NCI-H446 (cell line): ENCODE measurements at regions not wholly inside any gene's neighbourhood (a gene's known extent, or its start where the extent isn't known, plus 50 kb on each side); places are given as distances from the start of the nearest gene placed in this dataset.
"Not testable (repeated sequence)": the region's sequence is repeated elsewhere in the genome, so short reads cannot be mapped to it uniquely, and the experiment has no call there.

Experiments
- DNase-seq, 2 experiments: peaks; one replicate each; lab custom pipeline; 2025; lab: John Stamatoyannopoulos, UW

DNA sequence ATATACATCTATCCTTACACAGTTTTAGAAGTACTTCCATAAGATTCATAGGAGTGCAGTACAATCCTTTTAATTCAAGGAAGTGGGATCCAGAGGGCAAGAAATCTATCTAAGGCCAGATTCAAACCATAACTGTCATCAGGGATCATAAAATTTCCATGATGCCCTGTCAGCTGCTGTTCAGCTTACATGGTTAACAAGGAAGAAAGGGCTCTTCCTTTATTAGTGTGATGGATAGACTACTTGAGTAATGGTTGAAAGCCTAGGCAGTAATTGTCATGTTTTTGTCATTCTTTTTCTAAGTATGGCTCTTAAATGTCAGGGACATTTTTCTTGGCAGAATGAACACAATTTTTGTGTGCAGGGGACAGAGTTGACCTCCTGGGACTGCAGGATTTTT lies 159.8 kb upstream of the CXCL13 start:
- no peak for DNase-seq

DNA sequence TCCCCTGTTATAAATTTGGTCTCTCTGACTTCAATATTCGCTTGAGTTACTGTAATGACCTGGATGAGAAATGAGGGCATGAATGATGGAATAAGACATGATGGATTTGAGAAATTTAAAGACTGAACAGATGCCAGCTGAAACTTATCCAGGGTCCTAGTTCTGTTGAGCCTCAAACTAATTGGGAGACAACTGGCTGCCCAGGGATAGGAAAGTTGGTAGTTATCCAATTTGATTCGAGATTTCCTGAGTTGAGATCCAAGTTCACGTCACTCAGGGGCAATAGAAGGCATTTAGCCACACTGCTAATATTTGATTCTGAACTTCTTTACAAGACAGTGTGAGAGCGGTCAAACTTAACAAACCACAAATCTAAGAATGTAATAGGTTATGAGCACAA lies 159.0 kb upstream of the CXCL13 start:
- peak; percentile 26 to 41 for DNase-seq

DNA sequence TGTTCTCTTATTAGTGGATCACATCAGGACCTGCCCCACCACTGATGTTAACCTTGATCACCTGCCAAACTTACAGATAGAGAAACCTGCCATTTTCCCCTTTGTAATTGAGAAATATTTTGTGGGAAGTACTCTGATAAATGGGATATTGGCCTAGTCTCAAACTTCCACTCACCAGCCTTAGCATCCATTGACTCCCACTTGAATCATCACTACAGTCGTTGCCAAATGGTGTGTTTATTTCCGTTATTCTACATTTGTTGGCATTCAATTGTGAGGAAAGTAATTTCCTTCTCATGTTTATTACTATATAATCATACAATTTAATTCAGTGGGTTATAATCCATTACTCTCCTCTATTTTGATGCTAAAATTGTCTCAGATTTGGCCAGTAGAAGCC lies 156.4 kb upstream of the CXCL13 start:
- no peak for DNase-seq

DNA sequence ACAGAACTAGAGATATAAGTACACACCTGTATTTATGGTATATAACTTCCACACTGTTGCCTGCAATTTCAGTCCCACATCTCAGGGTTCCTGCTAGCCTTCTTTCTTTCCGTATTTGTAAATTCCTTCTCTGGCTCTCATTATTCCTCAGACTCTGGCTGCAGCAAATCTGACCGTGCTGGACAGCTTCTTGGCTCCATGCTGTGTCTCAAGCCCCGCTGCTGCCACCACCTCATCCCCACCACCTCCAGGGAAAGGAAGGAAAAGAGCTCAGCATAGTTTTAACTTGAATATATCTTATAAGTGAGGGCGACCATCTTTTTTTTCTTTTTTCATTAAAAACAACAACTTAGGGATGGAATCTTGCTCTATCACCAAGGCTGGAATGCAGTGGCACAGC lies 155.6 kb upstream of the CXCL13 start:
- no peak for DNase-seq

DNA sequence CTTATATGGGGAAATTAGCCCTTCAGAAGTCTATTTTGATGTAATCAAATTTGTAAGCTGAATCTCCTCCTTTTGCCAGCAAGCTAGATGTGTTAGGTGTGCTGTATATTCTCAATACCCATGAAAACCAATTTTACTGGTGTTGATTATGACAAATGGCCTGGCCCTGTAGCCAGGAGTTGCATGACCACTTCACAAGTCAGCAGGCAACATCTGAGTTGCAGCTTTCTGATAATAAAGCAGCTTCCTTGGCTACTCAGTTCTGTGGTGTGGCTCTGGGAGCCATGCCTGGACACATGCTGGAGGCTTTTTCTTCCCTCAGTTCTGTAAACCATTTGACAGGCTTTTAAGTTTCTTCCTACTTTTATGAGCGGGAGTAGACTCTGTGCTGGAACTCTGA lies 154.1 kb upstream of the CXCL13 start:
- no peak for DNase-seq

DNA sequence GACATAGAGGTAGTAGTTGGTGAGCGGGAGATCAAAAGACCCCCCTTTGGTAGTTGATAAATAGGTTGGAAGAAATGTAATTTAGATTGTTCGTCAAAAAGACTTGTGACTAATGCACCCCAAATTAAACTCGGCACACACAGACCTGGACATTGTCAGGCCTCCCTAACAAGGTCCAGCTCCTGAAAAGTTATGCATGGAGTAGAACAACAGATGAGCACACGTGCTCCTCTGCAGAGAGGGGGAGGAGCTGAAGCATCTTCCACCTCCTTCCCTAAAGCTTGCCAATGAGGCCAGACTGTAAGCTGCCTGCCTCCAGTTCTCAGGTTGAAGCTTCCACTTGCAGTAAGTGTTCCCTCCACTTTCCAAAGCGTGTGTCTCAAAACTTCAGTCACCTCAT lies 153.5 kb upstream of the CXCL13 start:
- DNase-seq, result not testable (repeated sequence)

DNA sequence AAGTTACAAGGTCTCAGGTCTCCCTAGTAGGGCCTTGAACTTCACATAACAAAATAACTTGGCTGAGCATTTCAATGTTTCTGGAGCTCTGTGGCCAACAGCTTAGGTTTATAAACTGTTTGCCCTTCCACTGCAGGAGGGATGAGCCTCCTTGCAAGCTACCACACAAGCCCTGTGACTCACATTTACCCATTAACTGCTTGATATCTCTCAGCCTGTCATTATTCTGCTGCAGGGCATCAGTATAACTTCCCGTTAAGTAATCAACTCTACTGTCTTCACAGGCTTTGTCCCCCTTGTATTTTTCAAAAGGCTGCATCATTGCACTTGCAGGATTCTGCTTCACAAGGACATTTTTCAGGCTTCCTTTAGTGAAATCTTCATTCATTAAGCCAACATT lies 151.7 kb upstream of the CXCL13 start:
- DNase-seq, result no peak

DNA sequence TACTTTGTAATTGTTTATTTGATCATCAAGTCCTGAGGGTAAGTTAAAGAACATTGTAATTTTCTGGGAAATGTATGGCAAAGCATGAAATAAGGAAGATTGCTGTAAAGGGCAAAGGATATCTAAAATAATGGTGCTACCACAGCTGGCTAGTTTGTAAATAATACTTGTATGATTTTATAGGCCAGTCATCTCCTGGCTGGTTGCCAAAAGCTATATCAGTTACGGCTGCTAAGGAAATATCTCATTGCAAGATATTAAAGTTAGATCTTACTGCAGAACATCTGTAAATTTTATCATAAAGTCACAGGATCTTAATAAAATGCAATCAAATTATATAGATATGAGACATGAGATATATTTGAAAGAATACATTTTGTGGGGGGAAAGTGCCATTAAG lies 150.8 kb upstream of the CXCL13 start:
- no peak for DNase-seq

DNA sequence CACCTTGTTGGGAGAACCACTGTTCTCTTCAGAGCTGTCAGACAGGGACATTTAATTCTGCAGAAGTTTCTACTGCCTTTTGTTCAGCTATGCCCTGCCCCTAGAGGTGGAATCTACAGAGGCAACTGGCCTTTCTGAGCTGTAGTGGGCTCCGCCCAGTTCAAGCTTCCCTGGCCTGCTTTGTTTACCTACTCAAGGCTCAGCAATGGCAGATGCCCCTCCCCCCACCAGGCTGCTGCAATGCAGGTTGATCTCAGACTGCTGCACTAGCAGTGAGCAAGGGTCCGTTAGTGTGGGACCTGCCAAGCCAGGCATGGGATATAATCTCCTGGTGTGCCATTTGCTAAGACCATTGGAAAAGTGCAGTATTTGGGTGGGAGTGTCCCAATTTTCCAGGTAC lies 141.5 kb upstream of the CXCL13 start:
- not testable (repeated sequence) for DNase-seq

DNA sequence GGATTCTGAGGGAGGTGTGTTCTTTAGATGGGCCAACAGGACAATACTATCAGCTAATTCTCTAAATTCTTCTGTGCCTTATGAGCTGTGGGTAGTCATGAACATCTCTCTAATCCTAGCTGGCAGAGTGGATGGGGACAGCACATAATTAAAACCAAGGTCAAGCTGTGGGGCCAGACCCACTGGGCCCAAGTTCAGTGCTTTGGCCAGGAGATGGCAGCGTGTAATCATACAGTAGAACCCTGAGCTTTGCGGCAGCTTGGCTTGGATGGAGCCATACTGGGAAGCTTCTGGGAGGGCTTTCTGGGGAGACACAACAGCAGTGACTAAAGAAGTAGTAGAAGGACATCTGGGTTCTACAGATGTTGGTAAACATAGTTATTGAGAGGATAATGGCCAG lies 140.3 kb upstream of the CXCL13 start:
- no peak for DNase-seq

DNA sequence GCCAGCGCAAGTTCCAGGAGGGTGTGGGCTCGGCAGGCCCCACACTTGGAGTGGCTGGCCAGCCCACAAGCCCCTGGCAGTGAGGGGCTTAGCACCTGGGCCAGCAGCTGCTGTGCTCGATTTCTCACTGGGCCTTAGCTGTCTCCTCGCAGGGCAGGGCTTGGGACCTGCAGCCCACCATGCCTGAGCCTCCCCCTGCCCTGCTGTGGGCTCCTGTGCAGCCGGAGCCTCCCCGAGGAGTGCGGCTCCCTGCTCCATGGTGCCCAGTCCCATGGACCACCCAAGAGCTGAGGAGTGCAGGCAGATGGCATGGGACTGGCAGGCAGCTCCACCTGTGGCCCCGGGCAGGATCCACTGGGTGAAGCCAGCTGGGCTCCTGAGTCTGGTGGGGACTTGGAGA lies 139.2 kb upstream of the CXCL13 start:
- DNase-seq, result no peak

DNA sequence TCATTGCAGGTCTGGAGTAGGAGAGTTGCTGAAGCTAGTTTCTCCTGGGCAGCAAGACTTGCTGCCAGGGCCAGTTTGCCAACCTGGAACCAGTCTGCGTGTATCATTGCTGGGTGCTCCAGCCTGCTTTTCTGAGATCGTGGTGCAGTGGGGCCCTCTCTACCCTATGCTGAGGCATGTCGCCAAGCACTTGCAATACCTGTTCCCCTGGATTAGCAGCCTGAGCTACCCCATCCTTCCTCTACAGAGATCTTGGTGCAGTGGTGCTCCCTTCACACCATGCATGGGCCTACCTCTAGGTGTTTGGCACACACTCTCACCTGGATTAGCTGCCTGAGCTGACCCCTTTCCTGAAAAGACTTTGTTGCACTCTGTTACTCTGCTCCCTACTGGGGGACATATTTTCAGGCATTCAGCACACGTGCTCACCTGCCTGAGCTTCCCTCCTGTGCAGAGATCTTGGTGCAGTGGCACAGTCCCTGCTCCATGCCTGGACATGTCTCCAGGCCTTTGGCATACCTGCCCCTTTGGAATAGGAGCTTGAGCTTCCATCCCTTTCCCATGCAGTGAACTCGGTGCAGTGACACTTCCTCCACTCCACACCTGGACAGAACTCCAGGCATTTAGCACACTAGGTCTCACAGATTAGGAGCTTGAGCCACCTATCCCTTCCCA lies 133.7 kb upstream of the CXCL13 start:
- DNase-seq, result no peak

DNA sequence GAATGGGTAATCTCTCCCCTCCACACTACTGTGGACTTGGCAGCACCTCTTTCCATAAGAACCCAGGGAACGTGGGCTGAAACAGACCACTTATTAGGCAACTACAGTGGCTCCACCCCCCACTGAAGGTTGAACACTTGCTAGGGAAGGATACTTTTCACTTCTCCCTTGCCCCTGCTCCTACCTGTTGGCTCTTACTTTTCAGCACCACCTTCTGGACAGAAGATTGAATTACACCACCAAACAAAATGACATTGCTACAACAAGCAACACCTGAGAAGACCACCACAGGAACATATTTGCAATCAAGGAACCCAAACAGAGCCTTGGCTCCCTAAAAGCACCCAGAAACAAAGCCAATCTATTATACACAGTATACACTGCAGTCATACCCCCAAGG lies 132.1 kb upstream of the CXCL13 start:
- DNase-seq, result peak in 1 of 2 experiments; percentile 4

DNA sequence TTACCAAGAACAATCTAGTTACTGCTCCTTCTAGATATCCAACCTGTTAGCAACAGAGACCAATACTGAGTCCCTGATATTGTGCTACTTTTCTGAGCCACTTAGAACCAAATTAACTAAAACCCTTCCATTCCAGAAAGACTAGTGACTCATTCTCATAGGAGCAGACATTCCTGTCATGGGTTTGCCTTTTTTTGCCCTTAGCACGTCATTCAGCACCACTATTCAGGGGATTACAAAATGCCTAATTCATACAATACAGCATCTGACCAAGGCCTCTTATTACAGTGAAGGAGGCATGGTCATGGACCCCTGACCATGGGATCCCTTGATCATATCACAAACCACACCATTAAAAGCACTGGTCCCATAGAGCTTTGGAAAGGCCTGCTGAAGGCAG lies 123.8 kb upstream of the CXCL13 start:
- no peak for DNase-seq

DNA sequence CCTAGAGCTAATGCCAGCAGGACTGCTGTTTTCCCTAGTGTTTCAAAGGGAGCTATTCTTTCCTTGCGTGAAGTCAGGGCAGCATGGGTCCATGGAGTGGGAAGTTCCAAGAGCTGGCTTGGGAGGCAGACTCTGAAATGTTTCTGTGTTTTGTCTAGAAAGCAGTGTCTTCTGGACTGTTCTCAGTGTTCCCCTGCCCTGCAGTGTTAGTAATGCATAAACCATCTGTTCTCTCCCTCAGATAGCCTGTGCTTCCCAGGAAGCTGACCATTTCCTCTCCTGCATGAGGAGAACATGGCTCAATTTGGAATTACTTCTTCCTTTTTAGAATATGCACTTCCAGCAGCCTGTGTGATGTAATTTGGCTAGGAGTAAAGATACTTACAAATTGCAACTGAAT lies 116.7 kb upstream of the CXCL13 start:
- no peak for DNase-seq

DNA sequence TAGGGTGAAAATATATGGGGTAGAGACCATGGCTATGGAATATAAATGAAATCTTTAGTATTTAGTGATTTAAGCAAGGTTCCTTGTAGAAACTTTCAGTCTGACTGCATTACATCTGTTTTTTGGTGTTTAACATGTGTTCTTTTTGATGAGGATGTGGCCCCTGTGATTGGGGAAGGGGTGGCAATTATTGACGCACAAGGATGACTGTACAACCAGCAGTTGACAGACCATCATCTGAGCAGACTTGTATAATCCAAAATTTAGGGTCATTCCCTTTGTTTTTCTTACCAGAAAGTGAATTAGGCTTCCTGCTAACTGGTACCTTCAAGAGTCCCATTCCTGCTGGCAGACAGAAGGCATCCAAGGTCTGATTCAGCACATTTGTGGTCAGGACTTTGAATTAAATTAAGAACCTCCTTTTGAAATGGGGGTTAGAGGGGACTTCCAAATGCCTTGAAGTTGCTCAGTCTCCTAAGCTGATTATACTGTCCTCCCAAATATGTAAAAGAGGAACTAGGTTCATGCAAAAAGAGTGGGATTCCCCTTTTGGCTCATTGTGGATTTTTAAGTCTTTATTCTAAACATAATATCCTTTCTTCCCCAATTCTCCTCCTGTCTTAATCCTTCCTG lies 112.4 kb upstream of the CXCL13 start:
- DNase-seq, result no peak

DNA sequence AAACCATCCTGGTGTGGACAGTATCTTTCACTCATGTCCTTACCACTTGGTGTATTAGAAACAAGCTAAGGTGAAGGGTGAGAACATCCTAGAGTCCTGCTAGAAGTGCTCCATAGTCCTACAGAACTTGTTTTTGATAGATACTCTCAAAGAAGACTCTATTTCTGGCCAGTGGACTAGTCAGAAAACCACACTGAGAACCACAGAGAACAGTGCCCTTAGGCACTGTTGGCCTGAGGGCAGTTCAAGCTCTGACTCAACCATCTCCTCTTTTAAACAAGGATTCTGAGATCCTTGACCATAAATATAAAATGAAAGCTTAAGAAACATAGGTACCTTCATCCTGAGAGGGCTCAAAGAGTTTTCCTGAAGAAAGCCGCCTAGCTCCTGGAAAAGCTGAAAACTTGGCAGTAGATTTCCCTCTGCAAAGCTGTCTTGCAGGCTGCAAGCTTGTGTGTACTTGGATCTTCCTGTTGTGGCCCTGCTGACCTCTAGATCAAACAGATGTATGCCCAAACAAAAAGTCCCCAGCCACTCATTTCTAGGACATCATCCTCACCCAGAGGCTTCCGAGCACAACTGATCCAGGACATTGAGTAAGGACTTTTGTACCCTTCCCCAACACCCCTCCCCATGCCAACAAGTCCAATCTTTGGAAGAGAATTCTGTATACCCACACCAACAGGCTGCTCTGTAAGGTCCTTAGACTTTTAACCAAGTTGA lies 111.6 kb upstream of the CXCL13 start:
- no peak for DNase-seq

DNA sequence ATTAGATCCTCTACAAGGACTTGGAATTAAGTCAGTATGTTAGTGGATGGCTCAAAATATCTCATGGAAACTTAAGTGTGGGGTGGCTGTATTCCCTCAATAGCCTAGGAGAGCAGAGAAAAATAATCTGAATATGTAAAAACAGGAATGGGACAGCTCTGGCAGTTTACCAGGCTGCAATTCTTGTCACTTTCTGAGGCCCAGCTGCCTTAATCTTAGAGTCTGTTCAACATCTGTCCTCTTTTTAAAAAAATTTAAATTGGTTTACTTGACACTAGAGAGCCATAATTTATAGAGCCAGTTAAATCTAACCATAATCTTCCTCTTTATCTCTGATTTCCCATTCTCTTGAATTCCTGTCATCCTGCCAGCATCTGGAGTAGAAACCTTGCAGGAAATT lies 109.2 kb upstream of the CXCL13 start:
- no peak for DNase-seq

DNA sequence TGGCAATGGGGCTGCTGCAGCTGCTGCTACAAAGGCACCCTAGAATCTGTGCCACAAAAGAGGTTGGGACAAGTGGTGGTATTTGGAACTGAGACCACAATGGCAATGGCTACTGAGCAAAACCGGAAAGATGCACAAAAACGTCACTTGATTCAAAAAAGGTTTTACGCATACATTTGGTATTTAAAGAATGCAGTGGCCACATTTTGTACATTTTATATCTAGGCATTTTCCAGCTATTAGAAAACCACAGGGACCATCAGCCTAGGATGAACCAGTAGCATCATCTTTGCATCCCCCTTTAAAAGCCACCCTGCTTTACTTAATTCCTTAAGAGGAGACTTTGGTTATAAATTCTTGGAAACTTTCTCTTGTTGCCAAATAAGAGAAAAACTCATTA lies 104.8 kb upstream of the CXCL13 start:
- DNase-seq, result no peak

DNA sequence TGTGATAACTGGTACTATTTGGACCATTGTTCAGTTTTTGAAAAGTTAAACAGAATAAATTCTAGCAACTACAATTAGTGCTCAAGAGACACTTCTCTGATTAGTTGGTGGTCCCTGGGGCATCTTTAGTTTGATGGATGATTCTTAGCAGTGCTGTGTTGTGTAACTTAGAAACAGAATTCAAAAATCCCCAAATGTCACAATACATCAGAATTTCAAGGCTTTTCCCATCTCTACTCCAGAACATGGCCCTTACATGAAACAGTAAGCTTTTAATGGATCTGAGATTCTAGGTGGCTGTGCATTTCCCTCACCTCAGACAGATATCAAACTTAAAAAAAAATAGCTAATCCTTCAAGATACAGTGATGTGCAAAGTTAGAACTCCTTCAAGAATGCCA lies 104.4 kb upstream of the CXCL13 start:
- no peak for DNase-seq

DNA sequence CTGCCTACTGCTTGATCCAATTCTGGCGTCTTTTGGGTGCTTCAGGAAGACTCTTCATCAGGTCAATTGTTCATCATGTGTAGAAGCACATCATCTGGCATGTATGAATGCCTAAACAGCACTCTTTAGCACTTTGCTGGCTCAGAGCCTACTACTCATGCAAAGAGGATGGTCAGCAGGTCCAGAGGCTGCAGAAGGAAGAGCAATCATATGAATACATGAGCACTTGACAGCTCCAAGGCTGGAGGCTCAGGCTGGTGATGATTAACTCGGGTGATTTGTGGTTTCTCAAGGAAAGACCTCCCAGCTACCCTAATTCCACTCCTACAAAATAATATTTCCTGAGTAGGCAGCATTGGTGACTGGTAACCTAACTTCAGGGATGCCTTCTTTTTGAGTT lies 103.8 kb upstream of the CXCL13 start:
- DNase-seq, result no peak

DNA sequence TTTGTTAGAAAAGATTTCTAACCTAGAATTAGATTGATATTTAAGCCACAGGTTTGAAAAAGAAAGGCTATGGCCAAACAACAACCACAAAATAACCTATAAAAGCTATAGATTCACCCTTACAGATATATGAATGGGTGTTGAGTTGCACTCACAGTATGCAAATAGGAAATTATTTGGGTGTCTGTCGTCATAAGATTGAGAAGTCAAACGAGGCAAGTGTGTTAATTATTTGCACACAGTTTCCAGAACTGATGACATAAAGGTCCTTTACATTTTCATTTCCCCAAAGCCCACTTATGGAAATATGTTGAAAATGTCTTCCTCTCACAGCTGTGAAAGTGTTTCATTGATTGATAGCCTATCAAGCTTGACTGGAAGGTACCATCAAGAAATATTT lies 101.2 kb upstream of the CXCL13 start:
- no peak for DNase-seq

DNA sequence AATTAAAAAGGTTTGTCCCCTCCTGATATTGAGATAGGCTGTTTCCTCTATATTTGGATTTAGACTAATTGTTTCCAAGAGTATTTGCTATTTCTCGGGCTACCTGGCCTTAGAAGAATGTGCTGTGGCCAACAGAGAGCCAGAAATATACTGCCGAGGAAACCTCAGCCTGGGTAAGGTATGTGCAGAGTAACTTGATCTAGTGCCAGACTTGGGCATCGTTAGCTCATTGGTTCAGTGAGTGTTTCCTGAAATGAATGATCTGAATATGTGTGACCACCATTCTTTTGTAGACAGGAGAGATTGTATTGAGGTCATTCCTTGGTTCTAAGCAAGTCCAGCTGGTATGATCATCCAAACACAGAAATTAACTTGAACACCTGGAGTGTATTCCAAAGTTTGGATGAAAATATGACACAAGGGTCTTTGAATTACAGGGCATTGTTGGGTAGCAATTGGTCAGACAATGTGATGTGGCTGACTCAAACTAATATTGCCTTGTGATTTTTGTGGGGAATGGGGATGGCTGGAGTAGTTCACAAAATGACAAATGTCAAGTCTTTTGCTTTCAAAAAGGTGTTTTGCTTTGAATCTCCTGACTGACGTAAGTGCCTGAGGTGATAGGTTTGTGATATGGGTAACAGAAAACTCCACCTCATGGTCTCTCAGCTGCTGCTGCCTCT lies 100.2 kb upstream of the CXCL13 start:
- DNase-seq, result no peak
